ENCODE measurements at regions not wholly inside any gene's neighbourhood (a gene's known extent, or its start where the extent isn't known, plus 50 kb on each side); places are given as distances from the start of the nearest gene placed in this dataset.

GRCh38 chr1:38563942-38564735, 295.4 kb downstream of the RRAGC start:
- H3K4me3 Mint-ChIP-seq (ENCODE audit: low read depth, unreplicated experiment), result no peak overlapping the region
- H3K4me1 Mint-ChIP-seq (ENCODE audit: low read depth, unreplicated experiment), result no peaks in the 10 kb centered on the region
- CTCF ChIA-PET, result no interaction called here
- intact Hi-C loops (cut with micrococcal nuclease; ENCODE audit: unreplicated experiment), result no loop called here
- no peak for DNase-seq
- H3K36me3 Mint-ChIP-seq (ENCODE audit: insufficient read depth, unreplicated experiment), result no peaks in the 10 kb centered on the region
- BruUV-seq (replicated peaks), result no TSS peak
- TF ChIP-seq CTCF (IDR thresholded peaks at IDR 0.05; ENCODE audit: unreplicated experiment), result no peak
- H3K27ac Mint-ChIP-seq (ENCODE audit: unreplicated experiment), result no peak overlapping the region
- no peaks in the 10 kb centered on the region for H3K9me3 Mint-ChIP-seq (ENCODE audit: low read depth, unreplicated experiment)
- peaks cover 95% of the 10 kb centered on the region for H3K27me3 Mint-ChIP-seq (ENCODE audit: unreplicated experiment)

- no peak for TF ChIP-seq CTCF (IDR thresholded peaks at IDR 0.05; ENCODE audit: unreplicated experiment)
- DNase-seq, result no peak
- Mint-ChIP-seq H3K36me3 (ENCODE audit: insufficient read depth, unreplicated experiment) (no peaks in the 10 kb centered on the region), H3K27me3 (ENCODE audit: unreplicated experiment) (peaks cover 96% of the 10 kb centered on the region), H3K4me3 (ENCODE audit: low read depth, unreplicated experiment) (no peak overlapping the region), H3K4me1 (ENCODE audit: low read depth, unreplicated experiment) (no peaks in the 10 kb centered on the region), H3K9me3 (ENCODE audit: low read depth, unreplicated experiment) (no peaks in the 10 kb centered on the region), H3K27ac (ENCODE audit: unreplicated experiment) (no peak overlapping the region)
- BruUV-seq (replicated peaks), result no TSS peak
- CTCF ChIA-PET, result no interaction called here
- intact Hi-C loops (cut with micrococcal nuclease; ENCODE audit: unreplicated experiment), result no loop called here
These were observed 297.8 kb downstream of the RRAGC start for GRCh38 chr1:38561725-38562124.

GRCh38 chr1:38561110-38561509, 298.5 kb downstream of the RRAGC start:
- no peaks in the 10 kb centered on the region for H3K36me3 Mint-ChIP-seq (ENCODE audit: insufficient read depth, unreplicated experiment)
- no peak overlapping the region for H3K27ac Mint-ChIP-seq (ENCODE audit: unreplicated experiment)
- H3K9me3 Mint-ChIP-seq (ENCODE audit: low read depth, unreplicated experiment), result no peaks in the 10 kb centered on the region
- DNase-seq, result no peak
- no peaks in the 10 kb centered on the region for H3K4me1 Mint-ChIP-seq (ENCODE audit: low read depth, unreplicated experiment)
- H3K4me3 Mint-ChIP-seq (ENCODE audit: low read depth, unreplicated experiment), result no peak overlapping the region
- no TSS peak for BruUV-seq (replicated peaks)
- no peak for TF ChIP-seq CTCF (IDR thresholded peaks at IDR 0.05; ENCODE audit: unreplicated experiment)
- CTCF ChIA-PET, result no interaction called here
- intact Hi-C loops (cut with micrococcal nuclease; ENCODE audit: unreplicated experiment), result no loop called here
- H3K27me3 Mint-ChIP-seq (ENCODE audit: unreplicated experiment), result peaks cover 100% of the 10 kb centered on the region

DNA sequence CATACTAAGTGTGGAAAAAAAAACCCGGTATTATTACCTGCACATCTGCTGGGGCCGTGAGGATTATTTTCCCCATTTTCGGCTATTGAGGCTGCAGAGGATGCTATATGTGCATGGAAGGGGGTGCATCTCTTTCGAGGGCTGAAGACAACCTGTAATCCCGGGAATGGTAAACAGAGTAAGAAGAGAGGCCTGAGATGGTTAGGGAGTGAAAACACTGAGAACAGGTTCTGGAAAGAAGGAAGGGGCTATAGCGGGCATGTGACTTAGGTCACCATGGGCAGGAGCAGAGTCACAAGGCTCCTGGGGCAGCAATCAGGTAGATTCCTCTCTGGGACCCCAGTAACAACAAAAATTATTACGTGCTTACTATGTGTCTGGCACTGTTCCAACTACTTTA, 299.1 kb downstream of the RRAGC start:
- no peak overlapping the region for H3K4me3 Mint-ChIP-seq (ENCODE audit: low read depth, unreplicated experiment)
- peaks cover 100% of the 10 kb centered on the region for H3K27me3 Mint-ChIP-seq (ENCODE audit: unreplicated experiment)
- CTCF ChIA-PET, result no interaction called here

More for the DNA sequence above, 299.1 kb downstream of the RRAGC start:
- Mint-ChIP-seq H3K27ac (ENCODE audit: unreplicated experiment) (no peak overlapping the region), H3K36me3 (ENCODE audit: insufficient read depth, unreplicated experiment) (no peaks in the 10 kb centered on the region), H3K9me3 (ENCODE audit: low read depth, unreplicated experiment) (no peaks in the 10 kb centered on the region), H3K4me1 (ENCODE audit: low read depth, unreplicated experiment) (no peaks in the 10 kb centered on the region)
- intact Hi-C loops (cut with micrococcal nuclease; ENCODE audit: unreplicated experiment), result no loop called here
- no peak for DNase-seq
- TF ChIP-seq CTCF (IDR thresholded peaks at IDR 0.05; ENCODE audit: unreplicated experiment), result no peak
- no TSS peak for BruUV-seq (replicated peaks)

All from Calu3 (cell line).